ENCODE measurements at regions not wholly inside any gene's neighbourhood (a gene's known extent, or its start where the extent isn't known, plus 50 kb on each side); places are given as distances from the start of the nearest gene placed in this dataset.

DNA sequence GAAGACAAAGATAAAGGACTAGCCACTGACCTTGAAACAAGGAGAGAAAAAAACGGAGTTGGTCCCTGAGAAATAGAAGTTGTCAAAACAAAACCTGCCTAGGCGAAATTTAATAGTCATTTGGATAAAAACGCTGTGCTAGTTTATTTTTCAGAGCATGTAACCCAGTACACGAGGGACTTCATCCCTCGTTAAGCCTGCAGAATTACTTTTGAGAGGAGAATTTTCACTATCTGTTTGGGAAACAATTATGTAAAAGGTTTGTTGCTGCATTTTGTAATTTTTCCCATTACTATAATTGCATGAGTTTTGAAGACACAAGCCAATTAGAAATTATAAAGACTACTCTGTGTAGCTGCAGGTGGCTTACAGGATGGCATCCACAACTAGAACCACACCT is 71.6 kb upstream of the MAP3K7 start:
- TF ChIP-seq POLR2AphosphoS5 (IDR thresholded peaks at IDR 0.05; ENCODE audit: low read depth, low read length): no peak
- TF ChIP-seq POLR2A (IDR thresholded peaks at IDR 0.05; ENCODE audit: low read depth, low read length): no peak
- no peak for TF ChIP-seq TAF1 (IDR thresholded peaks at IDR 0.05; ENCODE audit: borderline replicate concordance, low read depth, low read length)
